ENCODE measurements at regions not wholly inside any gene's neighbourhood (a gene's known extent, or its start where the extent isn't known, plus 50 kb on each side); places are given as distances from the start of the nearest gene placed in this dataset.

DNA sequence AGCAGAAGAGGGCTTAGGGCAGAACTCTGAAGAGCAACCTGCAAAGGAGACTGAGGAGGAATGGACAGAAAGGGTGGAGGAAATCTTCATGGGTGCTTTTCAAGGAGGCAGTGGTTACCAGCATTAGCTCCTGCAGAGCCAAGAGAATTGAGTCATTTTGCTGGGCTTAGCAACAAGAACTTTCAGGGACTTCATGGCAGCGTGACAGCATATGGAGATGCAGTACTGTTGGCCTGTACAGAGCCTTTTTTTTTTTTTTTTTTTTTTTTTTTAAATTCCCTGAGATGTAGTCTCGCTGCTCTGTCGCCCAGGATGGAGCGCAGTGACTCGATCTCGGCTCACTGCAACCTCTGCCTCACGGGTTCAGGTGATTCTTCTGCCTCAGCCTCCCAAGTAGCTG lies 296.0 kb upstream of the DMRT1 start:
- Mint-ChIP-seq H3K27ac (no peak overlapping the region), H3K4me1 (peaks cover 20% of the 10 kb centered on the region), H3K36me3 (peaks cover 10% of the 10 kb centered on the region), H3K9me3 (peaks cover 6% of the 10 kb centered on the region), H3K27me3 (ENCODE audit: insufficient read depth, low read depth) (peaks cover 2% of the 10 kb centered on the region), H3K4me3 (no peak overlapping the region)
- Histone ChIP-seq H3K4me3 (no peak overlapping the region), H3K9ac (no peak overlapping the region), H3K27me3 (peaks cover 24% of the 10 kb centered on the region), H3F3A (ENCODE audit: low read depth) (peaks cover 9% of the 10 kb centered on the region), H3K36me3 (peaks cover 3% of the 10 kb centered on the region), H2AFZ (replicated peaks) (no peak overlapping the region), H4K20me1 (ENCODE audit: low read depth) (peaks cover 41% of the 10 kb centered on the region), H3K4me2 (no peak overlapping the region), H3K79me2 (ENCODE audit: low read depth) (no peaks in the 10 kb centered on the region), H3K9me3 (ENCODE audit: low read depth) (no peaks in the 10 kb centered on the region), H3K4me1 (peaks cover 8% of the 10 kb centered on the region), H3K27ac (no peak overlapping the region)
- TF ChIP-seq, protein P1, sequence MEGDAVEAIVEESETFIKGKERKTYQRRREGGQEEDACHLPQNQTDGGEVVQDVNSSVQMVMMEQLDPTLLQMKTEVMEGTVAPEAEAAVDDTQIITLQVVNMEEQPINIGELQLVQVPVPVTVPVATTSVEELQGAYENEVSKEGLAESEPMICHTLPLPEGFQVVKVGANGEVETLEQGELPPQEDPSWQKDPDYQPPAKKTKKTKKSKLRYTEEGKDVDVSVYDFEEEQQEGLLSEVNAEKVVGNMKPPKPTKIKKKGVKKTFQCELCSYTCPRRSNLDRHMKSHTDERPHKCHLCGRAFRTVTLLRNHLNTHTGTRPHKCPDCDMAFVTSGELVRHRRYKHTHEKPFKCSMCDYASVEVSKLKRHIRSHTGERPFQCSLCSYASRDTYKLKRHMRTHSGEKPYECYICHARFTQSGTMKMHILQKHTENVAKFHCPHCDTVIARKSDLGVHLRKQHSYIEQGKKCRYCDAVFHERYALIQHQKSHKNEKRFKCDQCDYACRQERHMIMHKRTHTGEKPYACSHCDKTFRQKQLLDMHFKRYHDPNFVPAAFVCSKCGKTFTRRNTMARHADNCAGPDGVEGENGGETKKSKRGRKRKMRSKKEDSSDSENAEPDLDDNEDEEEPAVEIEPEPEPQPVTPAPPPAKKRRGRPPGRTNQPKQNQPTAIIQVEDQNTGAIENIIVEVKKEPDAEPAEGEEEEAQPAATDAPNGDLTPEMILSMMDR (IDR thresholded peaks at IDR 0.05): no peak
- TF ChIP-seq EZH2phosphoT487 (IDR thresholded peaks at IDR 0.05) (no peak), EZH2 (IDR thresholded peaks at IDR 0.05) (no peak)
- DNase-seq (ENCODE audit: low spot score): no peak

DNA sequence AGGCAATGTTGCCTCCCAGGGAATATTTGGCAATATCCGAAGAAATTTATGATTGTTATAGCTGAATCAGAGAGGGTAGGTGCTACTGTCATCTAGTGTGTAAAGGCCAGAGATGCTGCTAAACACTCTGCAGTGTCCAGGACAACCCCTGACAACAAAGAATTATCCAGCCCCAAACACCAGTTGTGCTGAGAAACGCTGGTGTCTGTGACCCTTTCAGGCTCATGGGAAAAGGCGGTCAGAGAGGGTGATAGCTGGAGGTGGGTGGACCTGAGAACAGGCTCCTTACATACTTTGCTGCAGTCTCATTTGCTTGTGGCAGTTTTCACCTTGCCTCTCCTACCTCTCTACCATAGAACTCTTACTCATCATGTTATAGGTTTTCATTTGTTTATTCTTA lies 295.3 kb upstream of the DMRT1 start:
- Histone ChIP-seq H3K9ac (no peak overlapping the region), H3K9me3 (ENCODE audit: low read depth) (no peaks in the 10 kb centered on the region), H3K27ac (no peak overlapping the region), H3K79me2 (ENCODE audit: low read depth) (no peaks in the 10 kb centered on the region), H3K36me3 (no peaks in the 10 kb centered on the region), H3K4me1 (peaks cover 8% of the 10 kb centered on the region), H3K4me3 (no peak overlapping the region), H3K27me3 (peaks cover 24% of the 10 kb centered on the region), H2AFZ (replicated peaks) (no peak overlapping the region), H3K4me2 (no peak overlapping the region), H4K20me1 (ENCODE audit: low read depth) (peaks cover 41% of the 10 kb centered on the region), H3F3A (ENCODE audit: low read depth) (peaks cover 9% of the 10 kb centered on the region)
- peaks cover 20% of the 10 kb centered on the region for H3K4me1 Mint-ChIP-seq
- TF ChIP-seq EZH2 (IDR thresholded peaks at IDR 0.05): no peak
- TF ChIP-seq, protein P1 (IDR thresholded peaks at IDR 0.05): no peak
- TF ChIP-seq EZH2phosphoT487 (IDR thresholded peaks at IDR 0.05): no peak
- H3K27ac Mint-ChIP-seq: no peak overlapping the region
- no peak overlapping the region for H3K4me3 Mint-ChIP-seq
- no peak for DNase-seq (ENCODE audit: low spot score)
- peaks cover 6% of the 10 kb centered on the region for H3K36me3 Mint-ChIP-seq
- peaks cover 2% of the 10 kb centered on the region for H3K27me3 Mint-ChIP-seq (ENCODE audit: insufficient read depth, low read depth)
- H3K9me3 Mint-ChIP-seq: no peaks in the 10 kb centered on the region

DNA sequence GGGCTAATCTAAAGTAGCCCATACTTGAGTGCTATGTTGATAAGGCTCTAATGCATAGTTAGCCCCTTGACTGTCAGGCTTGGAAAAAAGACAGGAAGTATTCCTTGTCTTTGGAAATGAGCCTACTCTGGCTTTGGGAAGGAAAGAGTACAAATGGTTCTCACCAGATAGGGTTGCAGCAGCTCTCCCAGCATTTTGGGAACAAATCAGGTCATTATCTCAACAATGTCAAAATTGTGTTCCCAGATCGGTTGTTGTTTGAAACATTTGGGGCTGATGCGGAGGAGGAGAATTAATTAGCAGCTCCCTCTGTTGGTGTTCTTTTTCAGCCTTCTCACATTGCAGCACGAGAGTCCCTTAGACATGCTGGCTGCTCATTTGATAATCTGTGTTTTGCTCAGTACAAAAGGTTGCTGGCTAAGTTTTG lies 294.7 kb upstream of the DMRT1 start:
- no peak overlapping the region for H3K4me3 ChIP-seq
- H3F3A ChIP-seq (ENCODE audit: low read depth): peaks cover 9% of the 10 kb centered on the region
- peak overlapping the region; percentile 34 for H3K4me3 Mint-ChIP-seq
- H3K27me3 ChIP-seq: peaks cover 24% of the 10 kb centered on the region
- peaks cover 20% of the 10 kb centered on the region for H3K4me1 Mint-ChIP-seq
- H3K9ac ChIP-seq: no peak overlapping the region
- TF ChIP-seq EZH2 (IDR thresholded peaks at IDR 0.05) (no peak), EZH2phosphoT487 (IDR thresholded peaks at IDR 0.05) (peak; percentile 98)
- TF ChIP-seq, protein P1 (IDR thresholded peaks at IDR 0.05): peak; percentile 14
- H3K27ac Mint-ChIP-seq: no peak overlapping the region
- peak overlapping the region; percentile 56 for H3K4me2 ChIP-seq
- H3K79me2 ChIP-seq (ENCODE audit: low read depth): no peaks in the 10 kb centered on the region
- no peaks in the 10 kb centered on the region for H3K9me3 Mint-ChIP-seq
- no peak overlapping the region for H2AFZ ChIP-seq (replicated peaks)
- peaks cover 41% of the 10 kb centered on the region for H4K20me1 ChIP-seq (ENCODE audit: low read depth)
- peaks cover 2% of the 10 kb centered on the region for H3K27me3 Mint-ChIP-seq (ENCODE audit: insufficient read depth, low read depth)
- H3K4me1 ChIP-seq: peaks cover 8% of the 10 kb centered on the region
- no peaks in the 10 kb centered on the region for H3K9me3 ChIP-seq (ENCODE audit: low read depth)
- H3K36me3 Mint-ChIP-seq: peaks cover 3% of the 10 kb centered on the region
- no peaks in the 10 kb centered on the region for H3K36me3 ChIP-seq
- DNase-seq (ENCODE audit: low spot score): peak; percentile 66
- no peak overlapping the region for H3K27ac ChIP-seq
